C4-2B (cell line): ENCODE measurements at regions not wholly inside any gene's neighbourhood (a gene's known extent, or its start where the extent isn't known, plus 50 kb on each side); places are given as distances from the start of the nearest gene placed in this dataset.
A peak's percentile ranks its signal among the peaks of the same experiment; 100 is the strongest.

Source experiments
- H3K27ac ChIP-seq: fragments of 450-650 bp; 2 replicates; pipeline ENCODE4 v1.5.1; 2017
- ZFX ChIP-seq: fragments of 450-650 bp; IDR thresholded peaks from 2 replicates; pipeline ENCODE4 v1.6.1; 2017
- TF ChIP-seq, protein P1 (sequence below): fragments of 450-650 bp; conservative IDR thresholded peaks from 2 replicates; pipeline ENCODE4 v1.5.1; 2017; ENCODE audit warnings: mild to moderate bottlenecking

DNA sequence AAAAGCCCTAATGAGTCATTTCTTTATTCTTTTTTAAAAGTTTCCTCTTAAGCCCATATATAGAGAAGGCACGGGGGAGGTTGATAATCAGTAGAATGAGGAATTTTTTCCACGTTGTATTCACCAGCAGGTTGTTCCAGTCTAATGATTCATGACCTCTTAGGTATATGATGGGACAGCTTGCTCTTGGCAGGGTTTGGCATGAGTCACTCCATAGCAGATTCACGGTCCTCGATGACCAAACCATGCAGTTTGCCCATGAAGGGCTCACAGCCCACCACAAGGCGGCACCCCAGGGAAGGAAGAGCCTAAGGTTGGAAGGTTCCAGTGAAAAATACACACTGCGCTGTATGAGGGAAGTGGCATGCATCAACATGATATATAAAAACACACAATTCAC is 623.8 kb upstream of the DIPK2B start:
- TF ChIP-seq ZFX: no peak
- TF ChIP-seq, protein P1, sequence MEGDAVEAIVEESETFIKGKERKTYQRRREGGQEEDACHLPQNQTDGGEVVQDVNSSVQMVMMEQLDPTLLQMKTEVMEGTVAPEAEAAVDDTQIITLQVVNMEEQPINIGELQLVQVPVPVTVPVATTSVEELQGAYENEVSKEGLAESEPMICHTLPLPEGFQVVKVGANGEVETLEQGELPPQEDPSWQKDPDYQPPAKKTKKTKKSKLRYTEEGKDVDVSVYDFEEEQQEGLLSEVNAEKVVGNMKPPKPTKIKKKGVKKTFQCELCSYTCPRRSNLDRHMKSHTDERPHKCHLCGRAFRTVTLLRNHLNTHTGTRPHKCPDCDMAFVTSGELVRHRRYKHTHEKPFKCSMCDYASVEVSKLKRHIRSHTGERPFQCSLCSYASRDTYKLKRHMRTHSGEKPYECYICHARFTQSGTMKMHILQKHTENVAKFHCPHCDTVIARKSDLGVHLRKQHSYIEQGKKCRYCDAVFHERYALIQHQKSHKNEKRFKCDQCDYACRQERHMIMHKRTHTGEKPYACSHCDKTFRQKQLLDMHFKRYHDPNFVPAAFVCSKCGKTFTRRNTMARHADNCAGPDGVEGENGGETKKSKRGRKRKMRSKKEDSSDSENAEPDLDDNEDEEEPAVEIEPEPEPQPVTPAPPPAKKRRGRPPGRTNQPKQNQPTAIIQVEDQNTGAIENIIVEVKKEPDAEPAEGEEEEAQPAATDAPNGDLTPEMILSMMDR: peak; percentile 32
- no peak overlapping the region for H3K27ac ChIP-seq

DNA sequence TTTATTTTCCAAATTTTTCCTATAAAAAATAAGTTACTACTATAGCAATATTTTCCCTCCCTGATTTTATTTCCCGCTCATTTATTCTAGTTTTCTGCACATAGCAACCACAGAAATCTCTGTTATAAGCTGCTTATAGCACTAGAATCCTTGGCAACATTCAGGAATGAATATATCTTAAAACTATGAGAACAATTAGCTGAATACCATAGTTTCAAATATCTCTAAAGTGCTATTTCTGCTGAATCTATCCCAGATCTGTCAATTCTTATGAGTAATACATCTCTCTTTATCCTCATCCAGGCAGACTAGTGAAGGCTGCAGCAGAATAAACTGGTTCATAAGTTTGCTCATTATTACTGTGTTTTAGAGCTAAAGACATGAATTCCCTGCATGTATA is 622.9 kb upstream of the DIPK2B start:
- TF ChIP-seq, protein P1: no peak
- no peak overlapping the region for H3K27ac ChIP-seq

DNA sequence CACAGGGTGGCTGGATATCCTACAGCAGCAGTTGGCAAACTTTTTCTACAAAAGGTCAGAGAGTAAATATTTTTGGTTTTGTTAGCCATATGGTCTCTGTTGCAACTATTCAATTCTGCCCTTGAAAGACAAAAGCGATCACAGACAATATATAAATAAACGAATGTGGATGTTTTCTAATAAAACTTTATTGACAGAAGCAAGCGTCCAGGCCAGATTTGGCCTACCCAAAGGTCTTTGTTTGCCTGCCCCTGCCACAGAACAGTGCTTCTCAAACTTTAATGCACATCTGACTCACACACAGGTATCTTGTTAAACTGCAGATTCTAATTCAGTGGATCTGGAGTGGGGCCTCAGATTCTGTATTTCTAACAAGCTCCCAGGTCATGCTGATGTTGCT is 621.4 kb upstream of the DIPK2B start:
- TF ChIP-seq, protein P1: no peak
- no peak for TF ChIP-seq ZFX
- H3K27ac ChIP-seq: no peak overlapping the region

DNA sequence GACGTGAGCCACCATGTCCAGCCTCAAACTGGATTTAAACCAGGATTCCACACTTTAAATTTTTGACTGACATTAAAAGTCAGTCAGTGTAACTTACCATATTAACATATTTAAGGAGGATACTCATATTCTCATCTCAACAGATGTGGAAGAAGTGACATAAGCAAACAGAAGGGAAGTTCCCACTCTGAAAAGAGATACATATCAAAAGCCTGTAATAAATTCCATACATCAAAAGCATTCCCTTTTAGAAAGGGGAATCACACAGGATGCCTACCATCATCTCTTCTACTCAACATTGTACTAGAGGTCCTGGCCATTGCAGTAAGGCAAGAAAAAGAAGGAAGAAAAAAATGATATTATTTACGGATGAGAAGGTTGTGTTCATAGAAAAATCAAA is 618.2 kb upstream of the DIPK2B start:
- TF ChIP-seq, protein P1: no peak
- no peak for TF ChIP-seq ZFX
- no peak overlapping the region for H3K27ac ChIP-seq

DNA sequence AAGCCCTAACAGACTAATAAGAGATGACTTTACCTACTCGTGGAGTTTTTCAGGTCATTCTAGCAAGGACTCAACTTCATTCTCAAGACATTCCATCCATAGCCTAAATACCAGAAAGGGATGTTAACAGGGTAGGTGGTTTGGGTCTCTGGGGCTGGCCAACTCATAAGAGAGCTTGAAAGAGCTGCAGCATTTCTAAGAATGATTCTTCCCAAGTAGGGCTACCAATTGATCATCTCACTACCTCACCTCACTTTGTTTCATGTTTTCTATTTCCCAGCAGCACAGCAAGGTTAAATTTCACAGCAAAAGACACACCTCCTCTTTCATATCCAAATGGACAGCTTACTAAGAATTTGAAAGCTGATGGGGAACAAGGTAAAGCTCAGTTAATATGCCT is 614.8 kb upstream of the DIPK2B start:
- TF ChIP-seq ZFX: no peak
- TF ChIP-seq, protein P1: no peak
- no peak overlapping the region for H3K27ac ChIP-seq

DNA sequence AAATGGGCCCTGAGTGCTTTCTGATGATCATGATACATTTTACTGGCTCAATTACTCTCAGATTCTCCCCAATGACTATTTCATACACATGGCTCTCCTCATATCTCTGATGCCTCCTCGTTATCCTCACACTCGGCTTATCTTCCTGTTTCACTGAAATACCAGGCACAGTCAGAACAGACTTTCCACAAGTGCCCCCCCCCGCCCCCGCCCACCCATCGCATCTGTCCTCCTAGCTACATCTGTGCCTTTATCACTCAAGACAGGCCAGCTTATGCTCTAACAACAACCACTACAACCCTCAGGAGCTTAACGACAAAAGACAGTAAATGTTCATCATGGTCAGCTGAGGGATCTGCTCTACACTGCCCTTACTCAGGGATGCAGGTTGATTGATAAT is 610.6 kb upstream of the DIPK2B start:
- TF ChIP-seq, protein P1: no peak
- TF ChIP-seq ZFX: no peak

DNA sequence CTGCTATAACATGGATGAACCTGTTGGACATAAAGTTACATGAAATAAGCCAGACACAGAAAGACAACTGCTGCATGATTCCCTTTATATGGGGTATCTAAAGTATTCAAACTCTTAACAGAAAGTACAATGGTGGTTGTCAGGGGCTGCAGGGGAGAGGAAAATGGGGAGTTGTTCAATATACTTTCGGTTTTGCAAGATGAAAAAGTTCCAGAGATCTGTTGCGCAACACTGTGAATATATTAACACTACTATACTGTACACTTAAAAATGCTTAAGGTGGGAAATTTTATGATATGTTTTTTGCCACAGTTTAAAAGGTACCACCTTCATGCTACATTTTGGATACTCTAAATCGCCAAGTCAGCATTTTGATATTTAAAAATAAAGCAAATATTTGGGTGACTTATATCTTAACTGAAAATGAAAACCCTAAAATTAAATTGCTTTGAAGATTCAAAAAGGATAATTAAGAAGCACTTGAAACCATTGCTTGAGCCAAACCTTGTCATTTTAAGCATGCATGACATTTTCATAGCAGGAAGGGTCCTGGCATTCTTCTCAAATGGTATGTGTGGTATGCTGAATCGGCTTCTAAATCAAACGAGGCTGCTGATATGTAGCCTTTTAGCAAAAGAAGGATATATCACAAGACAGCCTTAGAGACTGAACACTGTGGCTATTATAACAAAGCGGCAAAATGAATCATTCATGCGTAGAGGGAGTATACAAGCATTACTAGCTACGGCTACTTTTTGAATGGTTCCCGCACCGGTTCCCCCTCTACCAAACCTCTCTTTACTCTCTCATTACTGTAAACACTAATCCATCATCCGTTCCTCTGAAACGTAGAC is 607.1 kb upstream of the DIPK2B start:
- TF ChIP-seq, protein P1: no peak
- TF ChIP-seq ZFX: no peak
- H3K27ac ChIP-seq: no peak overlapping the region

More for the DNA sequence above, 610.6 kb upstream of the DIPK2B start:
- no peak overlapping the region for H3K27ac ChIP-seq
